Uterus (tissue), 3 donors: ENCODE measurements at regions not wholly inside any gene's neighbourhood (a gene's known extent, or its start where the extent isn't known, plus 50 kb on each side); places are given as distances from the start of the nearest gene placed in this dataset.
A peak's percentile ranks its signal among the peaks of the same experiment; 100 is the strongest.

ENCODE experiments used
- DNase-seq, 2 donors: peaks; one replicate each; pipeline ENCODE4 v3.0.0-alpha.2; 2019 to 2020
- H3K27ac ChIP-seq, 2 donors: fragments of 200-600 bp; sonication (generic); 1 replicate in 1 of 2; 2 replicates in 1 of 2; pipeline ENCODE4 v1.5.1; 2016 to 2018
- H3K27me3 ChIP-seq, 2 donors: fragments of 200-600 bp; sonication (generic); one replicate each; pipeline ENCODE4 v1.5.1; 2018 to 2019; ENCODE audit warnings: control low read depth in 1 of 2
- H3K36me3 ChIP-seq, 2 donors: fragments of 200-600 bp; sonication (generic); one replicate each; pipeline ENCODE4 v1.5.1; 2019; ENCODE audit warnings: control low read depth in 1 of 2
- H3K4me1 ChIP-seq, 2 donors: fragments of 200-600 bp; sonication (generic); one replicate each; pipeline ENCODE4 v1.5.1; 2018 to 2019; ENCODE audit warnings: control low read depth in 1 of 2
- H3K4me3 ChIP-seq, 2 donors: fragments of 200-600 bp; sonication (generic); 1 replicate in 1 of 2; 2 replicates in 1 of 2; pipeline ENCODE4 v1.5.1; 2018 to 2019; ENCODE audit warnings: mild to moderate bottlenecking in 1 of 2
- H3K9me3 ChIP-seq, 2 donors: fragments of 200-600 bp; sonication (generic); one replicate each; pipeline ENCODE4 v1.5.1; 2019; ENCODE audit warnings: control low read depth in 1 of 2
- POLR2A ChIP-seq, 2 donors: fragments of 450-650 bp; IDR thresholded peaks; one replicate each; pipeline ENCODE4 v1.6.1; 2016; ENCODE audit warnings: antibody characterized with exemption in 2 of 2, mild to moderate bottlenecking in 1 of 2, moderate library complexity in 1 of 2
- intact Hi-C: fragments of 100-400 bp; cut with DNase I; formaldehyde crosslinking; loops from one replicate; pipeline ENCODE4 v1.15.1; 2023; ENCODE audit warnings: low total_unique reads
- TF ChIP-seq, protein P1 (sequence below), 4 experiments: fragments of 200-600 bp in 2 of 4; fragments of 450-650 bp in 2 of 4; sonication (generic) in 2 of 4; IDR thresholded peaks; one replicate each; pipeline ENCODE4 v1.5.1; 2016 to 2019; ENCODE audit warnings: antibody characterized with exemption in 4 of 4, mild to moderate bottlenecking in 2 of 4, moderate library complexity in 1 of 4
- donor health status: DM: yes; HTN: yes; CAD: no.

DNA sequence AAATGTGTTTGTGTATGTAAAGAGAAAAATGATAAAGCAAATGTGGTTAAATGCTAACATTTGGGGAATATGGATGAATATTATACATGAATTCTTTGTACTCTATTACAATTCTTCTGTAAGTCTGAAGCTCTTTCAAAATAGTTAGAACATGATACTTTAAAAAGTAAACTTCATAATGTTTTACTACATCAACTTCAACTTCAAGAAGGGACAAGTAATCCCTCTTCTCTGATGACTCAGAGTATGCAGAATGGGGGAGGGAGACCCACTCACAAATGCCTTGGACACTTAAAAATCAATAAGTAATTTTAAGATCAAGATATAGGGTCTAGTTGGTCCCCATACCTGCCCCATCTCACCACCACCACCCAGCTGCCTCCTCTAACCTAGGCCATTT is 162.4 kb downstream of the ESM1 start:
- peaks cover 0 to 15% of the 10 kb centered on the region in 2 donors for H3K4me1 ChIP-seq
- no peaks in the 10 kb centered on the region for H3K9me3 ChIP-seq
- H3K36me3 ChIP-seq, result no peaks in the 10 kb centered on the region
- no peak overlapping the region for H3K27ac ChIP-seq
- TF ChIP-seq, protein P1, sequence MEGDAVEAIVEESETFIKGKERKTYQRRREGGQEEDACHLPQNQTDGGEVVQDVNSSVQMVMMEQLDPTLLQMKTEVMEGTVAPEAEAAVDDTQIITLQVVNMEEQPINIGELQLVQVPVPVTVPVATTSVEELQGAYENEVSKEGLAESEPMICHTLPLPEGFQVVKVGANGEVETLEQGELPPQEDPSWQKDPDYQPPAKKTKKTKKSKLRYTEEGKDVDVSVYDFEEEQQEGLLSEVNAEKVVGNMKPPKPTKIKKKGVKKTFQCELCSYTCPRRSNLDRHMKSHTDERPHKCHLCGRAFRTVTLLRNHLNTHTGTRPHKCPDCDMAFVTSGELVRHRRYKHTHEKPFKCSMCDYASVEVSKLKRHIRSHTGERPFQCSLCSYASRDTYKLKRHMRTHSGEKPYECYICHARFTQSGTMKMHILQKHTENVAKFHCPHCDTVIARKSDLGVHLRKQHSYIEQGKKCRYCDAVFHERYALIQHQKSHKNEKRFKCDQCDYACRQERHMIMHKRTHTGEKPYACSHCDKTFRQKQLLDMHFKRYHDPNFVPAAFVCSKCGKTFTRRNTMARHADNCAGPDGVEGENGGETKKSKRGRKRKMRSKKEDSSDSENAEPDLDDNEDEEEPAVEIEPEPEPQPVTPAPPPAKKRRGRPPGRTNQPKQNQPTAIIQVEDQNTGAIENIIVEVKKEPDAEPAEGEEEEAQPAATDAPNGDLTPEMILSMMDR (IDR thresholded peaks at IDR 0.05), result no peak
- TF ChIP-seq POLR2A (IDR thresholded peaks at IDR 0.05), result no peak
- DNase-seq, result no peak
- H3K4me3 ChIP-seq, result no peak overlapping the region
- no peaks in the 10 kb centered on the region for H3K27me3 ChIP-seq
- intact Hi-C loops, result no loop called here

GRCh38 chr5:54822324-54822687 is 163.1 kb downstream of the ESM1 start:
- peaks cover 0 to 15% of the 10 kb centered on the region in 2 donors for H3K4me1 ChIP-seq
- no peak for DNase-seq
- no peak overlapping the region for H3K27ac ChIP-seq
- no peak overlapping the region for H3K4me3 ChIP-seq
- H3K36me3 ChIP-seq, result no peaks in the 10 kb centered on the region
- H3K27me3 ChIP-seq, result no peaks in the 10 kb centered on the region
- H3K9me3 ChIP-seq, result no peaks in the 10 kb centered on the region
- no peak for TF ChIP-seq POLR2A (IDR thresholded peaks at IDR 0.05)
- TF ChIP-seq, protein P1 (IDR thresholded peaks at IDR 0.05), result no peak
- intact Hi-C loops, result no loop called here

GRCh38 chr5:54821445-54822323 is 163.7 kb downstream of the ESM1 start:
- Histone ChIP-seq H3K9me3 (no peaks in the 10 kb centered on the region), H3K36me3 (no peaks in the 10 kb centered on the region), H3K4me1 (peaks cover 0 to 15% of the 10 kb centered on the region in 2 donors), H3K27me3 (no peaks in the 10 kb centered on the region), H3K4me3 (no peak overlapping the region), H3K27ac (peak overlapping the region in 1 of 2 donors; percentile 29)
- no peak for TF ChIP-seq POLR2A (IDR thresholded peaks at IDR 0.05)
- TF ChIP-seq, protein P1 (IDR thresholded peaks at IDR 0.05), result no peak
- no peak for DNase-seq
- intact Hi-C loops, result no loop called here

- Histone ChIP-seq H3K4me1 (peaks cover 0 to 15% of the 10 kb centered on the region in 2 donors), H3K27ac (peak overlapping the region in 1 of 2 donors; percentile 29), H3K27me3 (no peaks in the 10 kb centered on the region), H3K4me3 (no peak overlapping the region), H3K9me3 (no peaks in the 10 kb centered on the region), H3K36me3 (no peaks in the 10 kb centered on the region)
- intact Hi-C loops, result no loop called here
- TF ChIP-seq, protein P1 (IDR thresholded peaks at IDR 0.05), result no peak
- TF ChIP-seq POLR2A (IDR thresholded peaks at IDR 0.05), result no peak
- DNase-seq, result no peak
Measured at GRCh38 chr5:54820346-54821134, 164.9 kb downstream of the ESM1 start.

DNA sequence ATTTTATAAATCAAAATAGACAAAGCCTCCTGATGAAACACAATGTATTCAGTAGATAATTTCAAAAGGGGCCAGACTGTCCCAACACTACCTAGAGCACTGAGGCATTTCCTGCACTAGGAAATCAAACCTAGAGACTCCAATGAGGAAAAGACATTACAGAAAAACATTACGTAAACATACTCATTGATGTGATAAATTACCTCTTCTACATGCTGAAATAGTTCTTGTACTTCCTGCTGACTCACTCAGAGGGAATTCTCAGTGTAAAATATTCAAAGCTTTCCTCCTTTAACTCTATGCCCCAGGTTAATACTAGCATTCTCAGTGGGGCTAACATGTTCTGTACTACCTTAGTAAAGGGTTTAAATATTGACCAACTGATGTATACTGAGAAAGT is 178.0 kb downstream of the ESM1 start:
- Histone ChIP-seq H3K27ac (no peak overlapping the region), H3K9me3 (no peaks in the 10 kb centered on the region), H3K4me1 (no peaks in the 10 kb centered on the region), H3K4me3 (no peak overlapping the region), H3K36me3 (no peaks in the 10 kb centered on the region), H3K27me3 (no peaks in the 10 kb centered on the region)
- TF ChIP-seq, protein P1 (IDR thresholded peaks at IDR 0.05), result no peak
- TF ChIP-seq POLR2A (IDR thresholded peaks at IDR 0.05), result no peak
- intact Hi-C loops, result no loop called here
- no peak for DNase-seq
